Stimulated activated CD4-positive, alpha-beta T cell treated with anti-CD3 and anti-CD28 coated beads, Interleukin-4, amount 100 ng/mL, for 48 hours (primary cell): ENCODE measurements at regions not wholly inside any gene's neighbourhood (a gene's known extent, or its start where the extent isn't known, plus 50 kb on each side); places are given as distances from the start of the nearest gene placed in this dataset.
A peak's percentile ranks its signal among the peaks of the same experiment; 100 is the strongest.

Source experiments
- DNase-seq, 2 donors: peaks; one replicate each; pipeline ENCODE4 v3.0.0-alpha.2; 2020; ENCODE audit warnings: low read depth in 2 of 2

DNA sequence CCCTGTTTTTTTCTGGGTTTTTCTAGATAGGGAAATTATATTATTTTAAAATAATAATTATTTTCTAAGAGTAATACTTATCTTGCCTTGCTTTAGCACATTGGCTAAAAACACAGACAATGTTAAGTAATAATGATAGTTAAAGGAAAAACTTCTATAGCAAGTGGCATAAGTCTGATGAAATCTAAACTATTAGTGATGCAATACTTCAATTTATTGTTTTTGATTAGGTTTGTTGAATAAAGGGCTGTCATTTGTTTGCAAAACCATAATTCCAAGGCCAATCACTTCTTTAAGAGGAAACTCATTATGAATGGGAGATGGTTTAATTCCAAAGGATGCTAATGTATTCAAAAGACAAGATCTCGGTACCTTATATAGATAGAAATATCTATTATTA is 293.8 kb upstream of the FBXL7 start:
- DNase-seq = no peak

- DNase-seq = no peak
These were observed 296.6 kb upstream of the FBXL7 start for GRCh38 chr5:15203376-15203775.

- no peak for DNase-seq
These were observed 309.0 kb upstream of the FBXL7 start for GRCh38 chr5:15191012-15191411.

DNA sequence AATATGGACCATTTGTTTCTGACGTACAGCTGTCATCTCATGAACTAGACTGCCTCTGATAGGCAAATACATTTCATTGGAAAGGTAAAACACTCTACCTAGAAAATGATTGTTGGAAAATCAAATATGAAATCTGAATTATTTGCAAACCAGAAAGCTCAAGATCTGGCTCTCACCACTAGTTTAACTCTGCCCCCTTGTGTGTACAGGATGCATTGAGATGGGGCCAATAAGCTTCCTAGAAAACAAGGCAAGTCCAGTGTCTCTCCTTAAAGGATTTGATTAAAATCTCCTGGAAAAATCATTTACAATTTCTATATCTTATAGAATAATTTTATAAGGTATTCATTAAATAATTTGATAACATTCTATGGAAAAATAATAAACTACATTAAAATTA is 311.9 kb upstream of the ANKH start:
- DNase-seq = no peak

DNA sequence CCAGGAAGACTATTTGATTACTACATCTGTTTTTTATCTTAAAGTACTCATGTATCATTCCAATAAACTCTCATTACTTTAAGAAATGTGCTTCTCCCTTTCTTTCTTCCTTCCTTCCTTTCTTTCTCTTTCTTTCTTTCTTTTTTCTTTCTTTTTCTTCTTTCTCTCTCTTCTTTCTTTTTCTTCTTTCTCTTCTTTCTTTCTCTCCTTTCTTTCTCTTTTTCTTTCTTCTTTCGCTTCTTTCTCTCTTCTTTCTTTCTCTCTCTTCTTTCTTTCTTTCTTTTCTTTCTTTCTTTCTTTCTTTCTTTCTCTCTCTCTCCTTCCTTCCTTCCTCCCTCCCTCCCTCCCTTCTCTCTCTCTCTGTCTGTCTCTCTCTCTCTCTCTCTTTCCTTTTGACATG is 298.6 kb upstream of the ANKH start:
- DNase-seq = no peak

GRCh38 chr5:15168358-15168757 is 296.8 kb upstream of the ANKH start:
- no peak for DNase-seq

- no peak for DNase-seq
These were observed 288.5 kb upstream of the ANKH start for GRCh38 chr5:15160091-15160490.

GRCh38 chr5:15159606-15160005 is 288.0 kb upstream of the ANKH start:
- no peak for DNase-seq

DNA sequence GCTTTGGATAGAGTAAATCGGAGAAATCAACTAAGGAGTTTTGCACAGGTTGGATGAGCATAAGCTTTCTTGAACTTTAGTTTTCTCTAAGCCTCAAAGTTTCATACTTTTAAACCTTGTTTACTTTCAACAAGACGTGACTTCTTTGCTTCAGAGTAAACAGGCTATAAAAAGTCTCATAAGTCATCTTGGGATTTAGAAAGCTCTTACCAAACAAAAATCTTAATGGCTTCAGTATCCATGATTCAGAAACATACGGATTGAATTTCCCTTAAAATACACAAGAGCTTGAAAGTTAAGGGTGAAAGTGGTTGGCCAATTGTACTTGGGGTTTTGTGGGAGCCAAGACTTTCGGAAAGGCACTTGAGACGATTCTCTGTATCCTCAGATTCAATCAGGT is 270.9 kb upstream of the ANKH start:
- no peak for DNase-seq

- no peak for DNase-seq
These were observed 265.8 kb upstream of the ANKH start for GRCh38 chr5:15137414-15137813.

DNA sequence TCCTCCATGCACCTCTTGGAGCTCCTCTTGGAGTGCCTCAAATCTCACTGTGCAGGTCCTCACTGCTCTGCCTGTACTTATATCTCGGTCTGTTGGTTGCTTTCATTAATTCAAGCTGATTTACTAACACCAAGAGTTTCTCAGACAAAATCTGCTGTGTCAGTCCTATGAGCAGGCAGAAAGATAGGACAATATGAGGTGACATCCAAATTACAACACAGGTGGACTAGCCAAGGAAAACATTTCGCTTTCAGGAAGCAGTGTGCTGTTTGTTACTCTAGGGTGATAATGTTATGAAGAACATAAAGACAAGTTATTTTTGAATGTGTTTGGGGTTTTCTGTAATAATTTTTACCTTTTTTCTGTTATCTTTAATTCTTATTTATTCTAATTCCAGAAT is 264.1 kb upstream of the ANKH start:
- no peak for DNase-seq

GRCh38 chr5:15133456-15133965 is 261.9 kb upstream of the ANKH start:
- no peak for DNase-seq

GRCh38 chr5:15132816-15133405 is 261.3 kb upstream of the ANKH start:
- DNase-seq = no peak

GRCh38 chr5:15131909-15132308 is 260.3 kb upstream of the ANKH start:
- DNase-seq = no peak

DNA sequence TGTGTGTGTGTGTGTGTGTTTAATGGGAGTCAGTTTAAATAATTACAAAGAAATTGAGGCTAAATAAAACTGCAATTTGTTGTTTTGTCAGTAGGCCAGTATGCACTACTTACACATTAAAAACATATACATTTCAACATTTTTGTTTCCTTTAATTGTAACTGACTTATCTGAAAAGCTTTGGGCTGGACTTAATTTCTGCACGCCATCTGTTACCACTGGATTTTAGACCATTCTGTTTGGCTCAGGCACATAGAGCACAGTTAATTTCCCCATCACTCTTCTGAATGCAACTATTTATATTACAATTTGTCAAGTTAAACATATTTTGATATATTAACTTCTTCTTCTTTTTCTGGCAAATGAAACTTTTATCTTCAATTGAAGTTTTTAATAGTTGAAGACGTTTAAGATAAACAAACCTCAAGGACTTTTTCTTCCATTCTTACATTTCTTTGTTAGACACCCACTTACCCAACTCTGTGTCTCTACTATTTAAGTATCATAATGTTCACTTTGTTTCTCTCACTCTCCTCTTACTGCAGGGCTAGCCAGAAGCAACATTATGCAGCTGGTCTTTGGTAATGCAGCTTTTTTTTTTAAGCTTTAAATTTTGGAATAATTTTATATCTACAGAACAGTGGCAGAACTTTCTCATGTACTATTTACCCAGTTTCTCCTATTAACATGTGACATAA is 253.4 kb upstream of the ANKH start:
- no peak for DNase-seq

GRCh38 chr5:15124461-15124860 is 252.9 kb upstream of the ANKH start:
- no peak for DNase-seq

DNA sequence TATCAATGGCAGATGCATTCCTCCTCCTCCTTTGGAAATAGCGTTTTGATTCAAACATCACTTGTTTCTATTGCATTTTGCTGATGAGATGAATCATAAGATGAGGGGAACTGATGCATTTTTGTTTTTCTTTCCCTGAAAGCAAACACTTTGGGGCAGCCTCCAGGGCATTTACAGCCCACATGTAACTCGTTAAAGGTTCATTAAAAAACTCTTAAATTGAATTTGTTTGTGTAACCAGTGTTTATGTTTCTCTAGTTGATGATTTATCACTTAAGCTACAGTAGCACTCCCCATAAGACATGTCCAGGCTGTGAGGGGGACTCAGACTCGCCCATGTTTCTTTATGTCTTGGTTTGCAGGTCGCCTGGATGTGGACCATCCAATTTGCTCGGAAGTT is 246.1 kb upstream of the ANKH start:
- DNase-seq = no peak

DNA sequence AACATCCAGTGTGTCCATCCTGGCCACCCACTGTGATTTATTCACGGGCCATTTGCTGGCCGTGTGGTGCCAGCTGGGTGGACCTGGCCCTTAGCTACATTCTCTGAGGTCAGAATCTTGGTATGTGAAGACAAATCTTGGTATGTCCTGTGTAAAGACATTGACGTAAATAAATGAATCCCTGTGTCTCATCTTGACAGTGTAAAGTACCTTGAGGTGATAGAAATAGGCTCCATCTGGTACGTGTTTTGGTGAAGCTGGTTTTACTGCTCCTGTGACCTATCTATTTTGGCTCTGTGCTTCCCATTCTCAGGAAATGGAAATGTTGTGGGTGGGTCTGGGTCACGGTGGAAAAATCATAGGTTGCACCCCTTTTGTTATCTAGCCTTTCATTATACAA is 245.4 kb upstream of the ANKH start:
- no peak for DNase-seq

DNA sequence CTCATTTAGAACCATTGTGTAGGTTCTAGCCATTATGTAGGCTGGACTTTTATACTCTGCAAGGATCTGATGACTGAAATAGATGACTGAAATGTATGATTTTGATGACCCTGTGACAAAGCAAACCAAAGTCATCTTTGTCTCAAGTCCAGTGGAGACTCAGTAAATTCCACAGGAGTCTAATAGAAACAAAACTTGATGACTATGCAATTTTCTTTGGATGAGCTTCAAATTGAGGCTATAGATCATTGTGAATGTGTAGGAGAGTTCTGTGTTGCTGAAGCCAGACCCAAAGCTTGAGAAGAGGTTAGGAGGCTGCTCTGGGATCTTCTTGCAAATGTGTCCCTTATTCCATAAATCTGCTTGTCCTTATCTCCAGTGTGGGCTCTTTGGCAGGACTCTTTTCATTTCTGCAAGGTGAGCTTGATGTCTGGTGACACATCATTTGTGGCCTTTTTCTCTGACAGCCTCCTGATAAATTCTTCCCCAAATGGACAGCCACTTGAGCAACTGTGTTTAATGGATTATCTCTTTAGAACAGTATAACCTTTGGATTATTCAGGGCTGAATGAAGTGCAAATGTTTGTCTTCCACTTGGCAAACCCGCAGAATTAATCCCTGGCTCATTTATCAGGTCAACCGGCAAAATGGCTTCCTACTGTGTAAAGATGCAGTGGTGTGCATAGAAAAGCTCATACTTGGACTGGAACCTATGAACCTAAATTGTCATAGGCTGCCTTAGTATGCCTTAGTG is 235.1 kb upstream of the ANKH start:
- DNase-seq = no peak

DNA sequence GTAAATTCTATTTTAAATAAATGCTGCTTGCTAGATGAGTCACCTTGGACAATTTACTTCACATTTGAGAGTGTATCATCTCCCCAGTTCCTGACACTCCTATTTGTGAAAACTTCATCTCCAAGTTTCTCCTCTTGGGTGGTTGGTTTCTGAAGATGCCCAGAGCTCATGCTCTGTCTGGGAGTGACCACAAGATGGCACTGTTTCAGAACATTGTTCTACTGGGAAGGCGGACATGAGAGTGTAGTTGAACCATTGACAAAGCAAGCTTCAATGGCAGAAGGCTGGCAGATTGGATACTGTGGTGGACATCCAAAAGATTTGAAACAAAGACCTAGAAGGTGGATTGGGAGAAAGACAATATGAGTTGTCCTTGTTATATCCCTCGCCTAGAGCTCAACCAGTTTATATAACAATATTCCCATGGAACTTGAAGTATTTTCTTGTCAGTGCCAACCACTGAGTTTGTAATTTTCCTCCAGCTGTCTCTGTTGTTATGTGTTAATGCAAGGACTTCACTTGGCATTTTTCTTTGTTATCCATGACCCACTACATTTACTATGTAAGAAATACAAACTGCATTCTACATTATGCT is 234.3 kb upstream of the ANKH start:
- DNase-seq = peak; percentile 3 to 9

- DNase-seq = no peak
These were observed 232.3 kb upstream of the ANKH start for GRCh38 chr5:15103864-15104263.

DNA sequence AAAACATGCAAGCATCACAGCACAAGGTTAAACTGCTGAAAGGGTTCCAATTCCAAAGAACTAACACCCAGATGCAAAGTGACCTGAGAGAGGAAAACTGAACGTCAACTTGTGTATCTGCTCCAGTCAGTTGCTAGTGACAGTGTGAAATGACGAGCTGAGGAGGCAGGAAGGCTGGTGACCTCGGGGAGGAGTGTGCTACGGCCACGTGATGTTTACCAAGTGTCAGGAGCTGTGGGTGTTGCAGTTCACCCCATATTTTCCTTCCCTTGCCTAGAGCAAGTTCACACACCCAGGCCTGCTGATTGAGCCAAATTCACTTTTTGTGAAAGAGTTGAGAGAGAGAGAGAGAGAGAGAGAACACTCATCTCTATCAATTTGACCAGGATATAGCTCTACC is 231.6 kb upstream of the ANKH start:
- DNase-seq = no peak

DNA sequence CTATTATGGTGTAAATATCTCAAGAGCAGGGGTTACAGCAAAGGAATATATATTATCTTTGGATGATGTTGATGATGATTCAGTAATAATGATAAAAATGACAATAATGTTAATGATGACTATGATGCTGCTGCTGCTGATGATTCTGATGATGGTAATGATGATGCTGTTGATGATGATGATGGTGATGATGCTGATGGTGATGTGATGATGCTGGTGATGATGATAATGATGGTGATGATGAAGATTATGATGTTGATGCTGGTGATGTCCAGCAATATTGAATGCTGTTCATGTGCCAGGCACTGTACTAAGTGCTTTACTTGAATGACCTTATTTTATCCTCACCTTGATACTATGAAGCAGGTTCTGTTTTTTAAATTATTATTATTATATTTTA is 226.0 kb upstream of the ANKH start:
- no peak for DNase-seq
